ENCODE measurements at regions not wholly inside any gene's neighbourhood (a gene's known extent, or its start where the extent isn't known, plus 50 kb on each side); places are given as distances from the start of the nearest gene placed in this dataset.
"Not testable (repeated sequence)": the region's sequence is repeated elsewhere in the genome, so short reads cannot be mapped to it uniquely, and the experiment has no call there.

GRCh38 chr10:114708084-114708483, 50.0 kb upstream of the ABLIM1 start:
- DNase-seq (ENCODE audit: low spot score) = no peak
- H3K27ac Mint-ChIP-seq = no peak overlapping the region
- H3K36me3 Mint-ChIP-seq (ENCODE audit: low read depth) = no peaks in the 10 kb centered on the region
- no peaks in the 10 kb centered on the region for H3K9me3 Mint-ChIP-seq
- H3K4me3 Mint-ChIP-seq = no peak overlapping the region
- peaks cover 15% of the 10 kb centered on the region for H3K27me3 Mint-ChIP-seq (ENCODE audit: insufficient read depth)
- intact Hi-C loops (cut with micrococcal nuclease) = no loop called here
- H3K4me1 Mint-ChIP-seq (ENCODE audit: low read depth) = no peaks in the 10 kb centered on the region

DNA sequence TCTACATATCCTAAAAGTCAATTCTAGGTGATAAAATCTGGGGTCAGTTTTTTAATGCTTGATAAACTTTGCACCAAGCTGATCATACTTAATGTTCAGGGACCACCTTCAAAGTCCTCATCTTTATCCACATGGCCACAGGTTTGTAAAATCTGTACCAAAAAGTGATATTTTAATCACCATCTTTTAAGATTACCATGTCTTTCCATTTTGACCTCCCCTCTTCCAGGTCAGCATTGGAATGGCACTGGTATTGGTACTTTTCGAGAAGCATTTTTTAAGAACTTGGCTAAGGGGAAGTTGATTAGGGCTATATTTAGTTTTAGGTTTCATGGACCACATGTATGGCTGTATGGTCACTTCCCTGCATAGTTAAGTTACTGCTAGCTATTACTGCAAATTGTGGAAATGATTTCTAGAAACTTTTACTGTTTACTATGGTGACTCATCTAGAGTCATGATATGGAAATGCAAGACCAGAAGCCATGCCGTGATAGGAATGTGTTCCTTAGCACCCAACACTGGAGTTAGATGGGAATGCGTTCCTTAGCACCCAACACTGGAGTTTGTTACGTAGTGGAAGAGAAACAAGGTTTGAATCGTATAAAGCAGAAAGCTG, 50.8 kb upstream of the ABLIM1 start:
- Mint-ChIP-seq H3K27me3 (ENCODE audit: insufficient read depth) (peaks cover 18% of the 10 kb centered on the region), H3K4me1 (ENCODE audit: low read depth) (no peaks in the 10 kb centered on the region), H3K36me3 (ENCODE audit: low read depth) (no peaks in the 10 kb centered on the region), H3K4me3 (no peak overlapping the region), H3K27ac (no peak overlapping the region), H3K9me3 (no peaks in the 10 kb centered on the region)
- no peak for DNase-seq (ENCODE audit: low spot score)
- intact Hi-C loops (cut with micrococcal nuclease) = no loop called here

DNA sequence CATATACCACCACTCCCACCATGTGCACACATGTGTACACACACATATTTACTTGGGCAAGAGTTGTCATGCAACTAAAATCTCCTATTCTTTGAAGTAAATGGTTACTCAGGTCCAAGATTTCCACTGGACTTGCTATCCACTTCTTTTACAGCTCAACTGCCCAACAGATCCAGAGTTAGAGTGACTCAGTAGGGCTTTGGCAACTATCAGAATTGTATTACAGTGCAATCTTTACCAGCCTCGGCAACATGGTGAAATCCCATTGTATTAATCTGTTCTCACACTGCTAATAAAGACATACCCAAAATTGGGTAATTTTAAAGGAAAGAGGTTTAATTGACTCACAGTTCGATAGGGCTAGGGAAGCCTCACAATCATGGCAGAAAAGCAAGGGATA, 51.9 kb upstream of the ABLIM1 start:
- no peak overlapping the region for H3K4me3 Mint-ChIP-seq
- H3K36me3 Mint-ChIP-seq (ENCODE audit: low read depth) = no peaks in the 10 kb centered on the region
- no peak overlapping the region for H3K27ac Mint-ChIP-seq
- intact Hi-C loops (cut with micrococcal nuclease) = no loop called here
- H3K27me3 Mint-ChIP-seq (ENCODE audit: insufficient read depth) = peaks cover 25% of the 10 kb centered on the region
- no peaks in the 10 kb centered on the region for H3K9me3 Mint-ChIP-seq
- no peaks in the 10 kb centered on the region for H3K4me1 Mint-ChIP-seq (ENCODE audit: low read depth)
- DNase-seq (ENCODE audit: low spot score) = no peak

DNA sequence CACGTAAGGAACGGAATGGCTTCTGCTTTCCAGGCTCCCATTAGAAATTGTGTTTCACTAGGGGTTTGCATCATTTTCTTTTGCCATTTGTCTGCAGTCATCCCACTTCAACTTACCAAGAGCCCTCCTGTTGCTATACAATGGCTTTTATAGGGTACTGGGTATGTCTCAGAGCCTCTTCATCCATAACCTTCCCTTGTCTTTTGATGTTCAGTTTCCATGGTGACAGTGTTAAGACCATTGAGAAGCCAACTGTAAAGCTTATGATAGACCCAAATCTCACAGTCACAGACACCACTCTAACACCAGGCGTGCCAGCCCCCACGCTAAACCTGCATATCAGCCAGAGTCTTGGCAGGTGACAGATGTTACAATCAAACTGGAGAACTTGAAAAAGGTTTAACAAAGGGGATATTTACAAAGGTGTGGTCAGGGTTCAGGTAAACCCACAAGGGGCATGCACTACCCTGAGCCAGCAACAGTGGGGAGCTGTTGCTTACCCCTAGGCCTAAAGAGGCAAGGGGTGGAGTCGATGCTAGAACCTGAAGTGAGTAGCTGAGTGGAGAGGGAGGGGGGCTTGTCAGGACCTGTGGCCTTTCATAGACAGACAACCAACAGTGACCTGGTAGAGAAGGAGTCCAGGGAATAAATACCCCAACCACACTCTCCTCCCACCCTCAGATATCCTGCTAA, 53.2 kb upstream of the ABLIM1 start:
- Mint-ChIP-seq H3K36me3 (ENCODE audit: low read depth) (no peaks in the 10 kb centered on the region), H3K4me1 (ENCODE audit: low read depth) (no peaks in the 10 kb centered on the region), H3K9me3 (no peaks in the 10 kb centered on the region), H3K4me3 (no peak overlapping the region), H3K27ac (no peak overlapping the region), H3K27me3 (ENCODE audit: insufficient read depth) (peaks cover 30% of the 10 kb centered on the region)
- DNase-seq (ENCODE audit: low spot score) = no peak
- intact Hi-C loops (cut with micrococcal nuclease) = no loop called here

- DNase-seq (ENCODE audit: low spot score) = no peak
- Mint-ChIP-seq H3K9me3 (no peaks in the 10 kb centered on the region), H3K4me1 (ENCODE audit: low read depth) (no peaks in the 10 kb centered on the region), H3K36me3 (ENCODE audit: low read depth) (no peaks in the 10 kb centered on the region), H3K27me3 (ENCODE audit: insufficient read depth) (peaks cover 28% of the 10 kb centered on the region), H3K4me3 (no peak overlapping the region), H3K27ac (no peak overlapping the region)
- intact Hi-C loops (cut with micrococcal nuclease) = no loop called here
Measured at GRCh38 chr10:114711869-114712250, 53.8 kb upstream of the ABLIM1 start.

GRCh38 chr10:114713525-114714090, 55.5 kb upstream of the ABLIM1 start:
- no peak overlapping the region for H3K4me3 Mint-ChIP-seq

GRCh38 chr10:114714281-114714741, 56.2 kb upstream of the ABLIM1 start:
- Mint-ChIP-seq H3K27me3 (ENCODE audit: insufficient read depth) (peaks cover 27% of the 10 kb centered on the region), H3K36me3 (ENCODE audit: low read depth) (no peaks in the 10 kb centered on the region), H3K27ac (no peak overlapping the region), H3K4me1 (ENCODE audit: low read depth) (no peaks in the 10 kb centered on the region), H3K4me3 (no peak overlapping the region), H3K9me3 (no peaks in the 10 kb centered on the region)
- no peak for DNase-seq (ENCODE audit: low spot score)
- intact Hi-C loops (cut with micrococcal nuclease) = no loop called here

More at GRCh38 chr10:114713525-114714090, 55.5 kb upstream of the ABLIM1 start:
- peaks cover 27% of the 10 kb centered on the region for H3K27me3 Mint-ChIP-seq (ENCODE audit: insufficient read depth)
- intact Hi-C loops (cut with micrococcal nuclease) = no loop called here
- no peak overlapping the region for H3K27ac Mint-ChIP-seq
- no peaks in the 10 kb centered on the region for H3K4me1 Mint-ChIP-seq (ENCODE audit: low read depth)
- H3K9me3 Mint-ChIP-seq = no peaks in the 10 kb centered on the region
- no peak for DNase-seq (ENCODE audit: low spot score)
- H3K36me3 Mint-ChIP-seq (ENCODE audit: low read depth) = no peaks in the 10 kb centered on the region

- H3K27ac Mint-ChIP-seq = no peak overlapping the region
- H3K36me3 Mint-ChIP-seq (ENCODE audit: low read depth) = no peaks in the 10 kb centered on the region
- H3K27me3 Mint-ChIP-seq (ENCODE audit: insufficient read depth) = peaks cover 30% of the 10 kb centered on the region
- intact Hi-C loops (cut with micrococcal nuclease) = no loop called here
- no peaks in the 10 kb centered on the region for H3K4me1 Mint-ChIP-seq (ENCODE audit: low read depth)
- DNase-seq (ENCODE audit: low spot score) = no peak
- H3K4me3 Mint-ChIP-seq = no peak overlapping the region
- H3K9me3 Mint-ChIP-seq = no peaks in the 10 kb centered on the region
Measured at GRCh38 chr10:114715171-114715670, 57.1 kb upstream of the ABLIM1 start.

- no peaks in the 10 kb centered on the region for H3K9me3 Mint-ChIP-seq
- no peaks in the 10 kb centered on the region for H3K36me3 Mint-ChIP-seq (ENCODE audit: low read depth)
- H3K27me3 Mint-ChIP-seq (ENCODE audit: insufficient read depth) = peaks cover 26% of the 10 kb centered on the region
- no peak overlapping the region for H3K4me3 Mint-ChIP-seq
- intact Hi-C loops (cut with micrococcal nuclease) = no loop called here
- no peaks in the 10 kb centered on the region for H3K4me1 Mint-ChIP-seq (ENCODE audit: low read depth)
- DNase-seq (ENCODE audit: low spot score) = no peak
- no peak overlapping the region for H3K27ac Mint-ChIP-seq
Measured at GRCh38 chr10:114716811-114717404, 58.8 kb upstream of the ABLIM1 start.

GRCh38 chr10:114717881-114718280, 59.8 kb upstream of the ABLIM1 start:
- intact Hi-C loops (cut with micrococcal nuclease) = not testable (repeated sequence)
- H3K27me3 Mint-ChIP-seq (ENCODE audit: insufficient read depth) = peaks cover 26% of the 10 kb centered on the region

GRCh38 chr10:114718374-114718773, 60.3 kb upstream of the ABLIM1 start:
- Mint-ChIP-seq H3K27me3 (ENCODE audit: insufficient read depth) (peaks cover 26% of the 10 kb centered on the region), H3K27ac (no peak overlapping the region), H3K4me1 (ENCODE audit: low read depth) (no peaks in the 10 kb centered on the region), H3K36me3 (ENCODE audit: low read depth) (no peaks in the 10 kb centered on the region), H3K9me3 (no peaks in the 10 kb centered on the region), H3K4me3 (no peak overlapping the region)
- DNase-seq (ENCODE audit: low spot score) = no peak
- intact Hi-C loops (cut with micrococcal nuclease) = no loop called here

More at GRCh38 chr10:114717881-114718280, 59.8 kb upstream of the ABLIM1 start:
- H3K4me3 Mint-ChIP-seq; H3K4me1 Mint-ChIP-seq (ENCODE audit: low read depth); H3K36me3 Mint-ChIP-seq (ENCODE audit: low read depth); H3K27ac Mint-ChIP-seq; DNase-seq (ENCODE audit: low spot score); H3K9me3 Mint-ChIP-seq: not testable (repeated sequence)

- no peak overlapping the region for H3K27ac Mint-ChIP-seq
- H3K4me1 Mint-ChIP-seq (ENCODE audit: low read depth) = no peaks in the 10 kb centered on the region
- intact Hi-C loops (cut with micrococcal nuclease) = no loop called here
- peaks cover 17% of the 10 kb centered on the region for H3K27me3 Mint-ChIP-seq (ENCODE audit: insufficient read depth)
- H3K4me3 Mint-ChIP-seq = no peak overlapping the region
- H3K36me3 Mint-ChIP-seq (ENCODE audit: low read depth) = no peaks in the 10 kb centered on the region
- no peaks in the 10 kb centered on the region for H3K9me3 Mint-ChIP-seq
- no peak for DNase-seq (ENCODE audit: low spot score)
Measured at GRCh38 chr10:114719311-114719710, 61.2 kb upstream of the ABLIM1 start.

- not testable (repeated sequence) for H3K27ac Mint-ChIP-seq
Measured at GRCh38 chr10:114720023-114720422, 61.9 kb upstream of the ABLIM1 start.

More at GRCh38 chr10:114720023-114720422, 61.9 kb upstream of the ABLIM1 start:
- H3K4me3 Mint-ChIP-seq; intact Hi-C loops (cut with micrococcal nuclease); H3K9me3 Mint-ChIP-seq; DNase-seq (ENCODE audit: low spot score); H3K4me1 Mint-ChIP-seq (ENCODE audit: low read depth); H3K36me3 Mint-ChIP-seq (ENCODE audit: low read depth): not testable (repeated sequence)
- H3K27me3 Mint-ChIP-seq (ENCODE audit: insufficient read depth) = peaks cover 14% of the 10 kb centered on the region

All from activated T-helper 1 cell treated with anti-CD3 and anti-CD28 coated beads, Interleukin-12 subunit alpha, Interleukin-12 subunit beta, Interleukin-2, Interleukin-4 antibody, amounts not matched to agents 30 ng/mL and 10 ng/mL and 1 ng/mL, durations not matched to agents 14 hours and 24 hours and 36 hours (primary cell).